Thyroid gland (tissue), 4 donors: ENCODE measurements at regions not wholly inside any gene's neighbourhood (a gene's known extent, or its start where the extent isn't known, plus 50 kb on each side); places are given as distances from the start of the nearest gene placed in this dataset.

Experiments
- POLR2A ChIP-seq, 2 donors: fragments of 450-650 bp; IDR thresholded peaks; one replicate each; pipeline ENCODE4 v1.6.1; 2017; ENCODE audit warnings: antibody characterized with exemption in 2 of 2, mild to moderate bottlenecking in 2 of 2, moderate library complexity in 1 of 2
- TF ChIP-seq, protein P1 (sequence below), 6 experiments: fragments of 200-600 bp in 3 of 6; fragments of 450-650 bp in 3 of 6; sonication (generic) in 3 of 6; IDR thresholded peaks; one replicate each; pipeline ENCODE4 v1.5.1; 2016 to 2019; ENCODE audit warnings: antibody characterized with exemption in 6 of 6, mild to moderate bottlenecking in 2 of 6, inconsistent platforms in 1 of 6, moderate library complexity in 1 of 6

DNA sequence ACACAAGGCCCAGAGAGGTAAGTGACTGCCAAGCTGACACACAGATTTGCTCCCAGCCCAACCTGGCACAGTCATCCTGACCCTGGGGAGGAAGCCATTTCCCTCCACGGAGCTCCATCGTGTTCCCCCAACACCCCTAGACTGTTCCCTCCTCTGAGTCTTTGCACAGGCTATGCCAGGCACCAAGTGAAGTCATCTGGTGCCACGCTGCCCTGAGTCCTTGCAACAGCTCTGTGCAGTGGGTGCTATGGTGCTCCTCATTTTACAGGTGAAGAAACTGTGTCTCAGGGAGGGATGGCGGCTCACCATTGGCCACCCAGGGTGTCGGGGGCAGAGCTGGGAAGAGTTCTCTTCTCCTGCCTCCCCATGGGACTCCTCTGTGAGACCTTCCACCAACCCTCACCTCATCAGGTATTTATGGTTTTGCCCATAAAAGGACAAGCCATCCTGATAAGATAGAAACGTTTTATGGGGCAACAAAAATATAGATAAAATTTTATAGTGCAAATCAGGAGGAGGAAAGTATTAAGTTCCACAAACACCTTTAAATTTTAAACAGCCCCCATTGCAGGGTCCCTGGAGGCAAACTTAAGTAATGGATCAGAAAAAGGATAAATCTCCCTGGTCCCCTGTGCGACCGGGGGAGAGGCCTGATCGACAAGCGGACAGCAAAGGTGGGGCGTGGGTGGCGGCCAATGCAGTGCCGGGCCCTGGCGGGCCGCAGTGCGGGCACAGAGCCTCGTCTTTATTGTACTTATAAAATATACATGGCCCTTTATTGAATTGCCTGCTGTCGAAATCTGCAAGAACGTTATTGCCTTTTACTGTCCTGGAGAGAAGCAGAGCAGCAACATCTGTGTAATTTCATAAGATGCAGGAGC is 50.2 kb upstream of the ZBTB43 start:
- TF ChIP-seq, protein P1, sequence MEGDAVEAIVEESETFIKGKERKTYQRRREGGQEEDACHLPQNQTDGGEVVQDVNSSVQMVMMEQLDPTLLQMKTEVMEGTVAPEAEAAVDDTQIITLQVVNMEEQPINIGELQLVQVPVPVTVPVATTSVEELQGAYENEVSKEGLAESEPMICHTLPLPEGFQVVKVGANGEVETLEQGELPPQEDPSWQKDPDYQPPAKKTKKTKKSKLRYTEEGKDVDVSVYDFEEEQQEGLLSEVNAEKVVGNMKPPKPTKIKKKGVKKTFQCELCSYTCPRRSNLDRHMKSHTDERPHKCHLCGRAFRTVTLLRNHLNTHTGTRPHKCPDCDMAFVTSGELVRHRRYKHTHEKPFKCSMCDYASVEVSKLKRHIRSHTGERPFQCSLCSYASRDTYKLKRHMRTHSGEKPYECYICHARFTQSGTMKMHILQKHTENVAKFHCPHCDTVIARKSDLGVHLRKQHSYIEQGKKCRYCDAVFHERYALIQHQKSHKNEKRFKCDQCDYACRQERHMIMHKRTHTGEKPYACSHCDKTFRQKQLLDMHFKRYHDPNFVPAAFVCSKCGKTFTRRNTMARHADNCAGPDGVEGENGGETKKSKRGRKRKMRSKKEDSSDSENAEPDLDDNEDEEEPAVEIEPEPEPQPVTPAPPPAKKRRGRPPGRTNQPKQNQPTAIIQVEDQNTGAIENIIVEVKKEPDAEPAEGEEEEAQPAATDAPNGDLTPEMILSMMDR (IDR thresholded peaks at IDR 0.05), result no peak
- no peak for TF ChIP-seq POLR2A (IDR thresholded peaks at IDR 0.05)
